A549 (cell line): ENCODE measurements at regions not wholly inside any gene's neighbourhood (a gene's known extent, or its start where the extent isn't known, plus 50 kb on each side); places are given as distances from the start of the nearest gene placed in this dataset.

Experiments
- ATAC-seq, 2 experiments: fragments of 200-7000 bp in 1 of 2; fragments of >200 bp in 1 of 2; cut with Nextera tagmentation in 1 of 2; cut with Tn5 transposase in 1 of 2; 3 replicates each; pipeline versions ENCODE4 v1.8.0 to v1.9.1; 2018 to 2020; ENCODE audit warnings: mild to moderate bottlenecking in 1 of 2, moderate library complexity in 1 of 2
- CTCF ChIA-PET: fragments of 300-600 bp; sonication (Branson Sonifier 250); formaldehyde crosslinking; extraction: SDS; loops from one replicate; lab custom pipeline; 2021; ENCODE audit warnings: antibody characterized with exemption, inconsistent platforms; lab: Yijun Ruan, JAX
- POLR2A ChIA-PET: fragments of 350-600 bp; formaldehyde crosslinking; extraction: SDS; loops from one replicate; lab custom pipeline; 2021; ENCODE audit warnings: antibody characterized with exemption, inconsistent platforms; lab: Yijun Ruan, JAX
- DNase-seq, 2 experiments: peaks; one replicate each; pipeline versions ENCODE4 v3.0.0 to v3.0.0-alpha.2; 2011 to 2016; ENCODE audit warnings: low read depth in 1 of 2, low spot score in 1 of 2
- FAIRE-seq: peaks from 2 replicates; lab custom pipeline; 2011; peaks lifted over from hg19 to GRCh38; lab: Jason Lieb, UNC
- H3K27ac ChIP-seq, 2 experiments: fragments of >200 bp; sonication (Bioruptor Twin); formaldehyde crosslinking; 3 replicates each; pipeline ENCODE4 v1.5.1; 2016 to 2017
- H3K4me1 ChIP-seq: fragments of >200 bp; sonication (Bioruptor Twin); formaldehyde crosslinking; 3 replicates; pipeline ENCODE4 v1.6.1; 2016
- H3K4me2 ChIP-seq: fragments of >200 bp; sonication (Bioruptor Twin); formaldehyde crosslinking; 3 replicates; pipeline ENCODE4 v1.6.1; 2016
- H3K4me3 ChIP-seq: fragments of >200 bp; sonication (Bioruptor Twin); formaldehyde crosslinking; 3 replicates; pipeline ENCODE4 v1.5.1; 2016
- H3K9me3 ChIP-seq: fragments of >200 bp; sonication (Bioruptor Twin); formaldehyde crosslinking; 3 replicates; pipeline ENCODE4 v1.6.1; 2016
- BHLHE40 ChIP-seq: IDR thresholded peaks from 2 replicates; pipeline ENCODE4 v1.6.1; 2012; ENCODE audit warnings: low read depth, low read length, inconsistent platforms
- CBX8 ChIP-seq: fragments of 200-600 bp; sonication (generic); IDR thresholded peaks from 2 replicates; pipeline ENCODE4 v1.6.1; 2016
- ESRRA ChIP-seq: fragments of 150-350 bp; IDR thresholded peaks from 2 replicates; pipeline ENCODE4 v1.6.1; 2014; ENCODE audit warnings: mild to moderate bottlenecking, low read length, borderline replicate concordance
- FOSL2 ChIP-seq, 2 experiments: fragments of 450-650 bp in 1 of 2; fragments of >200 bp in 1 of 2; sonication (Bioruptor Twin) in 1 of 2; formaldehyde crosslinking; IDR thresholded peaks; 2 replicates each; pipeline versions ENCODE4 v1.5.0 to v1.6.1; 2016 to 2020; ENCODE audit warnings: mild to moderate bottlenecking in 1 of 2, moderate library complexity in 1 of 2
- HDAC2 ChIP-seq: fragments of 200-600 bp; sonication (generic); IDR thresholded peaks from 2 replicates; pipeline ENCODE4 v1.6.1; 2016
- JUN ChIP-seq, 2 experiments: fragments of >200 bp; sonication (Bioruptor Twin); formaldehyde crosslinking; IDR thresholded peaks; 2 replicates in 1 of 2; 3 replicates in 1 of 2; pipeline ENCODE4 v1.6.1; 2016 to 2017
- MAFK ChIP-seq: fragments of 450-650 bp; IDR thresholded peaks from 2 replicates; pipeline ENCODE4 v1.6.1; 2014; ENCODE audit not compliant: partially characterized antibody
- MYC ChIP-seq: IDR thresholded peaks from 2 replicates; pipeline ENCODE4 v1.6.1; 2012; ENCODE audit warnings: mild to moderate bottlenecking, inconsistent platforms, low read length, improper control_type of control experiment, borderline replicate concordance
- NPAS2 ChIP-seq: fragments of 250-450 bp; sonication (Bioruptor Pico); IDR thresholded peaks from 2 replicates; pipeline ENCODE4 v1.8.0; 2022; ENCODE audit warnings: mild to moderate bottlenecking, moderate library complexity, borderline replicate concordance
- NR3C1 ChIP-seq: fragments of >200 bp; sonication (Bioruptor Twin); formaldehyde crosslinking; IDR thresholded peaks from 3 replicates; pipeline ENCODE4 v1.6.1; 2017
- POLR2A ChIP-seq: IDR thresholded peaks from 2 replicates; pipeline ENCODE4 v1.6.1; 2012; ENCODE audit warnings: mild to moderate bottlenecking, low read length
- POLR2AphosphoS2 ChIP-seq: conservative IDR thresholded peaks from 2 replicates; pipeline ENCODE4 v1.6.1; 2012; ENCODE audit warnings: low read length, improper control_type of control experiment, inconsistent platforms
- RARB ChIP-seq: fragments of 250-450 bp; sonication (Bioruptor Pico); IDR thresholded peaks from 2 replicates; pipeline ENCODE4 v1.8.0; 2021; ENCODE audit warnings: mild to moderate bottlenecking, moderate library complexity
- RCOR1 ChIP-seq: fragments of 150-350 bp; IDR thresholded peaks from 2 replicates; pipeline ENCODE4 v1.6.1; 2014; ENCODE audit warnings: antibody characterized with exemption, low read length, low read depth
- RNF2 ChIP-seq: fragments of 200-600 bp; sonication (generic); IDR thresholded peaks from 2 replicates; pipeline ENCODE4 v1.6.1; 2016; ENCODE audit warnings: low read depth, mild to moderate bottlenecking, antibody characterized with exemption, moderate library complexity, borderline replicate concordance
- SREBF2 ChIP-seq: fragments of 450-650 bp; IDR thresholded peaks from 2 replicates; pipeline ENCODE4 v1.6.1; 2014; ENCODE audit warnings: mild to moderate bottlenecking, moderate library complexity
- TP53 ChIP-seq: fragments of 250-450 bp; sonication (Bioruptor Pico); IDR thresholded peaks from 2 replicates; pipeline ENCODE4 v1.5.0; 2021; ENCODE audit warnings: mild to moderate bottlenecking, moderate library complexity
- USF2 ChIP-seq: fragments of 450-650 bp; IDR thresholded peaks from 2 replicates; pipeline ENCODE4 v1.6.1; 2014; ENCODE audit warnings: antibody characterized with exemption
- WGBS: methylation state at CpG from one replicate; pipeline ENCODE4 v1.1.6; 2017; ENCODE audit errors: missing lambda C conversion rate; 5-methylcytosine and 5-hydroxymethylcytosine counted together
- TF ChIP-seq, protein P1 (sequence below): fragments of 150-350 bp; IDR thresholded peaks from 2 replicates; pipeline ENCODE4 v1.6.1; 2014; ENCODE audit warnings: low read depth, mild to moderate bottlenecking, low read length
- TF ChIP-seq, protein P2 (sequence below): fragments of 250-450 bp; sonication (Bioruptor Pico); IDR thresholded peaks from 2 replicates; pipeline ENCODE4 v1.5.0; 2020; ENCODE audit warnings: low read depth, mild to moderate bottlenecking, moderate library complexity
- TF ChIP-seq, protein P3 (sequence below): fragments of 250-450 bp; sonication (Bioruptor Pico); IDR thresholded peaks from 2 replicates; pipeline ENCODE4 v1.5.0; 2021; ENCODE audit warnings: mild to moderate bottlenecking, moderate library complexity, borderline replicate concordance

DNA sequence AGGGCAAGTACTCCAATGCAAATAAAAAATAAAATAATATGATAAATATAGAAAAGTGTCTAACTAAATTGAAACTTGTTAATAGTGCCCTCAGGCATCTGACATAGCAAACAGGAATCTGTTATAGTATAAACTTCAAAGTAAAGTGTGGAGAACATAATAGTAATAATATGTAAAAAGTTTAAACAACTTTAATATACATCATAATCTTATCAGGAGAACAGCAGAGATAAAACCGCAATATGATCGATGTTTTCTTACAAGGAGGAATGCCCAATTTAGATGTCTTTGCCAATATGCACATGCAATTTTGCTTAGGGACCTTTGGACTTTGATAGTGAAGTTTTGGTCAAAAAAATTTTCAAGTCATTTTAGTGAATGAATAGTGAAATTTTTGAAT, 514.8 kb upstream of the IMPG1 start:
- 43% methylated on average over 2 of the region's 2 CpGs for WGBS
- CTCF ChIA-PET: no interaction called here
- no peak for FAIRE-seq
- no peak for ATAC-seq
- no peak for DNase-seq
- Histone ChIP-seq H3K4me2 (no peak overlapping the region), H3K27ac (no peak overlapping the region), H3K9me3 (no peaks in the 10 kb centered on the region), H3K4me3 (no peak overlapping the region), H3K4me1 (no peaks in the 10 kb centered on the region)
- POLR2A ChIA-PET: no interaction called here
- TF ChIP-seq, protein P1, sequence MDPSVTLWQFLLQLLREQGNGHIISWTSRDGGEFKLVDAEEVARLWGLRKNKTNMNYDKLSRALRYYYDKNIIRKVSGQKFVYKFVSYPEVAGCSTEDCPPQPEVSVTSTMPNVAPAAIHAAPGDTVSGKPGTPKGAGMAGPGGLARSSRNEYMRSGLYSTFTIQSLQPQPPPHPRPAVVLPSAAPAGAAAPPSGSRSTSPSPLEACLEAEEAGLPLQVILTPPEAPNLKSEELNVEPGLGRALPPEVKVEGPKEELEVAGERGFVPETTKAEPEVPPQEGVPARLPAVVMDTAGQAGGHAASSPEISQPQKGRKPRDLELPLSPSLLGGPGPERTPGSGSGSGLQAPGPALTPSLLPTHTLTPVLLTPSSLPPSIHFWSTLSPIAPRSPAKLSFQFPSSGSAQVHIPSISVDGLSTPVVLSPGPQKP: no peak
- TF ChIP-seq TP53 (CRISPR knock-in tag): no peak
- TF ChIP-seq ESRRA: no peak
- TF ChIP-seq NPAS2: no peak
- TF ChIP-seq, protein P2, sequence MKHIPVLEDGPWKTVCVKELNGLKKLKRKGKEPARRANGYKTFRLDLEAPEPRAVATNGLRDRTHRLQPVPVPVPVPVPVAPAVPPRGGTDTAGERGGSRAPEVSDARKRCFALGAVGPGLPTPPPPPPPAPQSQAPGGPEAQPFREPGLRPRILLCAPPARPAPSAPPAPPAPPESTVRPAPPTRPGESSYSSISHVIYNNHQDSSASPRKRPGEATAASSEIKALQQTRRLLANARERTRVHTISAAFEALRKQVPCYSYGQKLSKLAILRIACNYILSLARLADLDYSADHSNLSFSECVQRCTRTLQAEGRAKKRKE (CRISPR knock-in tag): no peak
- TF ChIP-seq POLR2A: no peak
- TF ChIP-seq NR3C1: no peak
- no peak for TF ChIP-seq JUN (IDR thresholded peaks at IDR 0.05)
- no peak for TF ChIP-seq POLR2AphosphoS2
- TF ChIP-seq SREBF2: no peak
- TF ChIP-seq, protein P3, sequence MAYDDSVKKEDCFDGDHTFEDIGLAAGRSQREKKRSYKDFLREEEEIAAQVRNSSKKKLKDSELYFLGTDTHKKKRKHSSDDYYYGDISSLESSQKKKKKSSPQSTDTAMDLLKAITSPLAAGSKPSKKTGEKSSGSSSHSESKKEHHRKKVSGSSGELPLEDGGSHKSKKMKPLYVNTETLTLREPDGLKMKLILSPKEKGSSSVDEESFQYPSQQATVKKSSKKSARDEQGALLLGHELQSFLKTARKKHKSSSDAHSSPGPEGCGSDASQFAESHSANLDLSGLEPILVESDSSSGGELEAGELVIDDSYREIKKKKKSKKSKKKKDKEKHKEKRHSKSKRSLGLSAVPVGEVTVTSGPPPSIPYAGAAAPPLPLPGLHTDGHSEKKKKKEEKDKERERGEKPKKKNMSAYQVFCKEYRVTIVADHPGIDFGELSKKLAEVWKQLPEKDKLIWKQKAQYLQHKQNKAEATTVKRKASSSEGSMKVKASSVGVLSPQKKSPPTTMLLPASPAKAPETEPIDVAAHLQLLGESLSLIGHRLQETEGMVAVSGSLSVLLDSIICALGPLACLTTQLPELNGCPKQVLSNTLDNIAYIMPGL (CRISPR knock-in tag): no peak
- TF ChIP-seq RARB (CRISPR knock-in tag): no peak
- no peak for TF ChIP-seq CBX8

DNA sequence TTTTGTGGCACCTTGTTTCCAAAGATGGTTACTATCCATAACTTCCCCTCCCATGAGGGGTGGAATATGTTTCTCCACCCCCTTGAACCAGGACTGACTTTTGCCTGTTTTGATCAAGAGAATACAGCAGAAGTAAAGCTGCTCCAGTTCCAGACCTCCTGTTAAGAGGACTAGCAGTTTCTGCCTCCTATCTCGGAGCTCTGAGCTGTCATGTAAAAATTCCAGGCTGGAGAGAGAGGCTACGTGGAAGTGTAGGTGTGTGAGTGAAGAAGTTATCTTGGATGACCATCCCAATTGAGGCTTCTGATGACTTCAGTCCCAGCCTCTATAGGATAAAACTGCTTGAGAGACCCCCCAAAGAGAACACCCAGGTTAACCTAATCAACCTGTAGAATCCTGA, 511.7 kb upstream of the IMPG1 start:
- ChIA-PET POLR2A (no interaction called here), CTCF (no interaction called here)
- ATAC-seq (no peak), DNase-seq (no peak), FAIRE-seq (no peak)
- Histone ChIP-seq H3K4me1 (no peaks in the 10 kb centered on the region), H3K9me3 (no peaks in the 10 kb centered on the region), H3K27ac (no peak overlapping the region), H3K4me2 (no peak overlapping the region), H3K4me3 (no peak overlapping the region)
- TF ChIP-seq RCOR1 (no peak), USF2 (no peak), MYC (no peak), FOSL2 (IDR thresholded peaks at IDR 0.05) (no peak), FOSL2 (CRISPR knock-in tag; IDR thresholded peaks at IDR 0.05) (no peak), RNF2 (no peak), HDAC2 (no peak), BHLHE40 (no peak), ESRRA (no peak), MAFK (no peak)
- 40% methylated on average over 2 of the region's 2 CpGs for WGBS

DNA sequence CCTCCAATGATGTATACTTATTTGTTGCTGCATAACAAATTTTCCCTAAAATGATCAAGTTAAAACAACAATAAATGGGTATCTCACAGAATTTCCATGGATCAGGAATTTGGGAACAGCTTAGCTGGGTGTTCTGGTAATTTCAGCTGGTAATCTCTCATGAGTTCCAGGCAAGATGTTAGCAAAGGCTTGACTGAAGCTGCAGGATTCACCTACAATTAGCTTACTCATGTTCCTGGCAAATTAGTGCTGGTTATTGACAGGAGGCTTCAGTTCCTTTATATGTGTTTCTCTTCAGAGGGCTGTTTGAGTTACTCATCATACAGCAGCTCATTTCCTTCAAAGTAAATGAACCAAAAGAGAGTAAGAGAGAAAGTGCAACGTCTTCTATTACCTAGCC, 506.3 kb upstream of the IMPG1 start:
- TF ChIP-seq ESRRA (no peak), USF2 (no peak), NPAS2 (no peak)
- FAIRE-seq (no peak), ATAC-seq (no peak), DNase-seq (no peak)
- Histone ChIP-seq H3K9me3 (no peaks in the 10 kb centered on the region), H3K4me1 (no peaks in the 10 kb centered on the region), H3K4me2 (no peak overlapping the region), H3K4me3 (no peak overlapping the region), H3K27ac (no peak overlapping the region)
- WGBS: 0% methylated on average over 1 of the region's 1 CpG
- ChIA-PET POLR2A (no interaction called here), CTCF (no interaction called here)
